ENCODE measurements at regions not wholly inside any gene's neighbourhood (a gene's known extent, or its start where the extent isn't known, plus 50 kb on each side); places are given as distances from the start of the nearest gene placed in this dataset.

GRCh38 chr1:216908126-216908525 lies 184.9 kb upstream of the ESRRG start:
- no peak for TF ChIP-seq YY1 (IDR thresholded peaks at IDR 0.05; ENCODE audit: low read depth)
- no peak for TF ChIP-seq TAF1 (IDR thresholded peaks at IDR 0.05; ENCODE audit: low read depth)
- no peak for TF ChIP-seq MAX (IDR thresholded peaks at IDR 0.05)
